PC-3 (cell line): ENCODE measurements at regions not wholly inside any gene's neighbourhood (a gene's known extent, or its start where the extent isn't known, plus 50 kb on each side); places are given as distances from the start of the nearest gene placed in this dataset.

ENCODE experiments used
- EZH2 ChIP-seq: fragments of 300-600 bp; sonication (generic); IDR thresholded peaks from one replicate; pipeline ENCODE4 v1.6.1; 2017; ENCODE audit warnings: antibody characterized with exemption, mild to moderate bottlenecking, low read length; ENCODE audit not compliant: unreplicated experiment
- TF ChIP-seq, protein P1 (sequence below): fragments of 300-600 bp; sonication (generic); conservative IDR thresholded peaks from 2 replicates; pipeline ENCODE4 v1.5.1; 2017; ENCODE audit warnings: antibody characterized with exemption, low read depth, mild to moderate bottlenecking, low read length

DNA sequence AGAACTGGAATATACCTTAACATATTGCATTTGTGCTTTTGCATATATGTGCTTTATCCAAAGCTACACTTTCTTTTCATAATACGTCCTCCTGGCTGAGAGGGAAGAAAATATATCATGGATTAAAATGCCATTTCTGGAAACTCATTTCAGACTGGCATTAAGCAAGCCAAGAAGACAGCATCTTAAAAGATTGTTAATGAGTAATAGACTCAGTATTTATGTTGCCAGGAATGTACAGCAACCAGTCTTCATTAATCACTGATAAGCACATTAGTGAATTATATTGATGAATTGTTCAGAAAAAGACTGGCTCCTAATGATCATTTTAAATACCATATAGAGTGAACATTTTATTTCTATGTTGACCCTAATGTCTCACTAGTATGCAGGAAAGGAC lies 134.9 kb upstream of the IFNG-AS1 start:
- TF ChIP-seq, protein P1, sequence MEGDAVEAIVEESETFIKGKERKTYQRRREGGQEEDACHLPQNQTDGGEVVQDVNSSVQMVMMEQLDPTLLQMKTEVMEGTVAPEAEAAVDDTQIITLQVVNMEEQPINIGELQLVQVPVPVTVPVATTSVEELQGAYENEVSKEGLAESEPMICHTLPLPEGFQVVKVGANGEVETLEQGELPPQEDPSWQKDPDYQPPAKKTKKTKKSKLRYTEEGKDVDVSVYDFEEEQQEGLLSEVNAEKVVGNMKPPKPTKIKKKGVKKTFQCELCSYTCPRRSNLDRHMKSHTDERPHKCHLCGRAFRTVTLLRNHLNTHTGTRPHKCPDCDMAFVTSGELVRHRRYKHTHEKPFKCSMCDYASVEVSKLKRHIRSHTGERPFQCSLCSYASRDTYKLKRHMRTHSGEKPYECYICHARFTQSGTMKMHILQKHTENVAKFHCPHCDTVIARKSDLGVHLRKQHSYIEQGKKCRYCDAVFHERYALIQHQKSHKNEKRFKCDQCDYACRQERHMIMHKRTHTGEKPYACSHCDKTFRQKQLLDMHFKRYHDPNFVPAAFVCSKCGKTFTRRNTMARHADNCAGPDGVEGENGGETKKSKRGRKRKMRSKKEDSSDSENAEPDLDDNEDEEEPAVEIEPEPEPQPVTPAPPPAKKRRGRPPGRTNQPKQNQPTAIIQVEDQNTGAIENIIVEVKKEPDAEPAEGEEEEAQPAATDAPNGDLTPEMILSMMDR: no peak
- no peak for TF ChIP-seq EZH2
